ENCODE measurements at regions not wholly inside any gene's neighbourhood (a gene's known extent, or its start where the extent isn't known, plus 50 kb on each side); places are given as distances from the start of the nearest gene placed in this dataset.

DNA sequence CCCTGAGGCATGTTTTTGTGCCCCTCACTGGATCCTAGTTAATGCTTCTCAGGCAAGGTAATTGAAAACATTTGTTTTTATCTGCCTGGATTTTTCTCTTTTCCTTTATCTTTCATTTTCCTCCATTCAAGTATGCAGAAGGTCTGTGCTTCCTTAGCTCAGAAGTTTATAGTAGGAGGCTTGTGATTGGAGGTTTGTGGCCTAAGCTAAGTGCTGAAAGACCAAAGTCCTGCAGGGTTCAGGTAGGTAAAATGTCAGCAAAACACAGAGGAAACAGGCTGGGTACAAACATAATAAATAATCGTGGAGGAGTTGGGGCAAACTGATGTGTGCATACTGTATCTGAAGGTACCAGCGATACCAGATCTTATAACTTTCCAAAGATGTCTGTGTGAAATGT is 230.9 kb upstream of the KLF4 start:
- DNase-seq (ENCODE audit: low spot score), result no peak

DNA sequence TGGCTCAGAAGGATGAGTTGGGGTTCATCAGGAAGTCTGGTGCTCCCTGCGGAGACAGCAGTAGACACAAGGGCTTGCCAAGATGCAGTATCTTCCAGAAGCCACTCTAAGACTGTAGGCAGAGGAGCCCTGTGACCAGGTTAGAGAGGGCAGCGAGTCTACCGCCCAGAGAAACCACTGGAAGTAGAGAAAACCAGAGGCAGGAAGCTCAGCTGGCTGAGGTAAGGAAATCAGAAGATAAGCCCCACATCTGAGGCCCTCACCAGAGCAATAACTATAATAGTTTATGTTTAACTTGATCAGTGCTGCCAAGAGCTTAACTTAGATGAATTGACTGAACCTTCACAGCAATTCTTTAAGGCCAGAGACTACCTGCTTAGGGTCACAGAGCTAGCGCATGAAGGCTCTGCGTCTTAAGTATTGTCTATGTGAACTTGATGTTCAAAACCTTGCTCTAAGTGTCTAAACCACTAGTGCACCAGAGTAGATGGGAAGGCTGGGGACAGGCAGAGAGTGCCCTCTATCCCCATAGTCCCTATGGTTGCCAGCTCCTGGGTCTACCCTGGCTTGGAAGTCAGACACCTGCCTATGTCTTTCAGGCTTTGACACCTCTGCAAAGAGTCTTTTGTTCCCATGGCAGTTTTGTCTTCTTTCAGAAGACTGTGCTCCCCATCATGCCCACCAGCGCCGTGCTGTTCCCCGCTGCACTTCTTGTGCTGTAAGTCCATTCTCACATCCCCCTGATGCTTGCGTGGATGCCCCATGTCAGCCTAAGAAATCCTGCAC is 228.2 kb upstream of the KLF4 start:
- no peak for DNase-seq (ENCODE audit: low spot score)

DNA sequence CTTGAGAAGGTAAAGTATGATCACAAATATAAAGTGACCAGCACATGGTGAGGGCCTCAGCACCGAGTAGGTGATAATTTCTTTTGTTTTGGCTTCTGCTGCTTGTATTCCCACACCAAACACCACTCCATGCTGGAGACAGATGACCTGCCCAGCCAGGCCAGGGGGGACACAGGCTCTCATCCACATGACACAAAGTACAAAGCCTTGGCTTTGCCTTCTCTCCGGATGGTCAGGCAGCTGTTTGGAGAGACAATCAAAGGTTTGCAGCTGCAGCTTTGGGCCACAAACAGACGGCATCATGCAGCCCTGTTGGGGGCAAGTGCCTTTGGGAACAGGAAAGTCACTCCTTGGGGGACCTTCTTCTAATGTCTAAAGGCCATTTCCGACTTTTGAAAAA is 226.2 kb upstream of the KLF4 start:
- DNase-seq (ENCODE audit: low spot score), result no peak

DNA sequence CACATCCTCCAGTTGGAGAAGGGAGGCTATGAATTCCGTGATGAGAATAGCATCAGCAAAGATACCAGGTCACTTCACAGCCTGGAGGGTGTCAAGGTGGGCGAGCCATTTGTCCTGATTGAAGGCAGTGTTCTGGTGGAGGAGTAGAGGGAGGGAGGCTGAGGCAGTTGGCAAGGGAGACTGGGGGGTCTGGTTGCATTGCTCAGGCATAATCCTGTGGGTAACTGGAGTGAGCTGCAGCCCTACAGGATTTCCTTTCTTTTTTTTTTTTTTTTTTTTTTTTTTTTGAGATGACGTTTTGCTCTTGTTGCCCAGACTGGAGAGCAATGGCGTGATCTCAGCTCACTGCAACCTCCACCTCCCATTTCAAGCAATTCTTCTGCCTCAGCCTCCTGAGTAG is 223.9 kb upstream of the KLF4 start:
- no peak for DNase-seq (ENCODE audit: low spot score)

DNA sequence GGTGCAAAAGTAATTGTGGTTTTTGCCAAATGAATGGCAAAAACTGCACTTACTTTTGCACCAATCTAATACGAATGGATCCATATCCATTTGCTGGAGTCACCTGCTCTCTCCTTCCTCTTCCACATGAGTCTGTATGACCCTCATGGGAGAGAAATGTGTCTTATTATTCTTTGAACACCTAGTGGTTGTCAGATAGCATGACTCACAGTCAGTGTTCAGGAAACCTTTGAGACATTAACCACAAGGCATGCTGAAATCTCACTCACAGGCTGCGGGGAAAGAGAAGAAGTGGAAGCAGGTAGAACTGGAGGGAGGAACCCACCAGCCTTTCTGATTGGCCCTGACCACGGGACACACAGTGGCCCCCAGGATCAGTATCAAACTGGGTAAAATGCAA is 222.8 kb upstream of the KLF4 start:
- DNase-seq (ENCODE audit: low spot score), result peak; percentile 71

DNA sequence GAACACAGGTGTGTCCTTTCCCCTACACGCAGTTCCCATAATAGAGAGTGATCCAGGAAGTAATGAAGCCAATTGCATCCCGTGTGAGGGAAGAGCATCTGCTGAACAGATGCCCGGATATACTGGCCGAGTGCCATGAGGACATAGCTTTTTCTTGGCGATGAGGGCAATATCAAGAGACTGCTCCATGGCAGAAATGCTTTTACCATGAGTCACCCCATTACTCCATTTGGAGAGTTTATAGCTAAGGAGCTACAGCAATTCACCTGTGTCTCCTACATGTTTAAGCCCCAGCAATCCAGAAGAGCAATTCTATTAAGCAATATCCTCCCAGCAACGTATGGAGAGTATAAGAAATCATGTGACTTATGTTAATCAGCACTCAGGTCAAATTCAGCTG is 222.0 kb upstream of the KLF4 start:
- DNase-seq (ENCODE audit: low spot score), result peak; percentile 90

DNA sequence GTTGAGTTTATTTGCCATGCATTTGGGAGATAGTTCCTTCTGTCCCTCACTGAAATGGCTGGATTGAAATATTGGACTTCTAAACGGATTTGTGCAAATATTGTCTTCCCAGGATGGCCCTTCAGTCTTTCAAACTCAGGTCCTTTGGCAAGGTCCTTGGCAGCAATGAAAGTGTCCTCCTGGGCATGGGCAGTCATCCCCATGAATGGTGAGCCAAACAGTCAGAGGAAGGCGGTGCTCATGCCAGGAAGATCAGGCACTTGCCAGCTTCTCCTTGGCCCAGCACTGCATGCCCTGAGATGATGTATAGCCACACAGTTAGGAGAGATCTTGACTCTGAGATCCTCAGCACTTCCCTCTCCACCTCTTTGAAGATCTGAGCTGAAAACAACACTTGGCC is 221.4 kb upstream of the KLF4 start:
- no peak for DNase-seq (ENCODE audit: low spot score)

DNA sequence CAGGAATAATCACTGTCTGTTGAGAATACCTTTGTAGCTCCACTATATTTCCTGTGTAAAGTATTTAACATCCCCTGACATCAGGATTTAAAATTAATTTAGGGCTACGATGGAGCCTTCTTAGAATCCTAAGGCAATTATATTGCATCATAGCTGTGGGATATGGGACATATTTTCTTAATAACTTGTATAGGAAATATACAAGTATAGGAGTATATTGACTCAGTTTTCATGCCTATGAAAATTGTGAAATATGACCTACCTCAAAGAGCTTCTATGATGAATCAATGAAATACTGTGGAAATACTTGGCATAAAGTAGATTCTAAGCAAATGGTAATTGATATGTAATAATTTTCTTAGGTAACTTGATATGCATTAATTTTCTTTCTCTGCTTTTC is 221.0 kb upstream of the KLF4 start:
- DNase-seq (ENCODE audit: low spot score), result no peak

DNA sequence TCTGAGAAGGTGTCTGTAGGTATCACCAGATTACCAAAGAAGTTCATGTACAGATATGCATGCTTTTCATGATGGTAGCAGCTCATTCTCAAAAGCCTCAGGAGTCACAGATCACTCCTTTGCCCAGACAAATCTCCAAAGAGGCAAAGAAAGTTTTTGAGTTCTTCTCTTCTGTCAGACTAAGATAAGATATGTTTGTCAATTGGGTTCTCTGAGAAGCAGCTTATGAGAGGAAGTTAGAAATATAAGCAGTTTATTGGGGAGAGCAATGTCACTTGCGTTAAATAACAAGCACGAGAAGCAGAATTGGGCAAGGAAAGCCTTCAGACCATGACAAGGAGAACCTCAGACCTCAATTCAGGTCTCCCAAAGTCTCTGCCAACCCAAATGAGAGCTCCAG is 219.2 kb upstream of the KLF4 start:
- DNase-seq (ENCODE audit: low spot score), result no peak

DNA sequence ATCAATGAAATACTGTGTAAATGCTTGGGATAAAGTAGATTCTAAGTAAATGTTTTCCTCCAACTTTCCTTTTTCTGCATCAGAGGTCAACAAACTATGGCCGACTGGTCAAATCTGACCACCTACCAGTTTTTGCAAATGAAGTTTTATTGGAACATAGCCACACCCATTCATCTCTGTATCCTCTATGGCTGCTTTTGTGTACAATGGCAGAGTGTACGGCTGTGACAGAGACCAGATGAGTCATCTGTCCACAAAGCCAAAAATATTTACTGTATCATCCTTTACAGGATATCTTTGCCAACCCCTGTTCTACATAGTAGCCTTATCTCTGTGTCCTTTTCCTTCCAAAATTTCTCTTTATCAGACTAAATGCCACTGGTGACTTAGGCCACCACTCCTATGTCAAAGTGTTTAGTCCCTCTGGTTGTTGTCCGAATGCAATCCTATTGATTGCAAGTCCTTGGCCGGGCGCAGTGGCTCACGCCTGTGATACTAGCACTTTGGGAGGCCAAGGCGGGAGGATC is 218.4 kb upstream of the KLF4 start:
- no peak for DNase-seq (ENCODE audit: low spot score)

DNA sequence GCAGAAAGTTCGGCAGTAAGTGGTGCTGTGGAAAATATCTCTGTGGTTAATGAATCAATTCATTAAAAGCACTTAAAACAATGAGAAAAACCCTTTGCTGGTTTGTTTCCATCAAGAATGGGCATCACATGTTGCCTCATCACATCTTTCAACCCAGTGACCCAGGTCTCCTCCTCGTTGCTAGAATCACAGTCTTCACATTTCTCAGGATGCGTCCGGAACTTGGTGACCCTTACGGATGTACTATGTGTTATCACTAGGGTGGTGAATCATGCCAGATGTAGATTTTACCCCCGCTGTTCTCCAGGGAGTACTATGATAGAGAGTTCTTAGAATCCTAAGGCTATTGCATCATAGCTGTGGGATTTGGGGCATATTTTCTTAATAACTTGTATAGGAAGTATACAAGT is 217.9 kb upstream of the KLF4 start:
- DNase-seq (ENCODE audit: low spot score), result no peak

DNA sequence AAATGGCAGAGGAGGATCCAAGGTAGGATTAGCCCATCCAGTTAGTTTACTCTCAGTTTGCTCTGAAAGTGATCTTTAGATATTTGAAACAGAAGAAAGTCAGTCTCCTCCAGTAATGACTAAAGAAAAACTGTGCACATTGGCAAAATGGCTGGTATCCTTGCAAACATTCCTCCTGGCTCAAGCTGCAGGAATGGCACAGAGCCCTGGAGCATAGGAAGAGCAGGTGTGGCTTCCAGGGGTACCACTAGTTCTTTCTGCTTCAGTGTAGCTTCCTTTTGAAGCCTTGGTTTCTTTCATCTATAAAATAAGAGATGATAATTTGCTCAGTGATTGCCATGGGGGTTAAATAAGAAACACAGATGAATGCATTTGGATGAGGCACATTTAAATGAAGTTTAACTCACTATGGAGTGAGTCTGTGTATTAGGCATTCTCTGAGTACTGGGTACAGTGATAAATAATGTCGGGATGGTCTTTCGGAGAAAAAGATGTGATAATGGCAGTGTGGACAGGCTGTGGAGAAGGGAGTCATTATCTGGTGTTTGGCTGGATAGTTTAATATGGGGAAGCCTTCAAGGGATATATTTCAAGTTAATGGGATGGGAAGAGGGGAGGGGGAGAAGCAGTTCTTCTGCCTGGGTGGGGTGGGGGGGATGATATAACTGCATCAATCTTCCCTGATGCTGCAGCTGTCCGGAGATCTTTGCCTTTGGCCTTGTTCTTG is 217.3 kb upstream of the KLF4 start:
- no peak for DNase-seq (ENCODE audit: low spot score)

DNA sequence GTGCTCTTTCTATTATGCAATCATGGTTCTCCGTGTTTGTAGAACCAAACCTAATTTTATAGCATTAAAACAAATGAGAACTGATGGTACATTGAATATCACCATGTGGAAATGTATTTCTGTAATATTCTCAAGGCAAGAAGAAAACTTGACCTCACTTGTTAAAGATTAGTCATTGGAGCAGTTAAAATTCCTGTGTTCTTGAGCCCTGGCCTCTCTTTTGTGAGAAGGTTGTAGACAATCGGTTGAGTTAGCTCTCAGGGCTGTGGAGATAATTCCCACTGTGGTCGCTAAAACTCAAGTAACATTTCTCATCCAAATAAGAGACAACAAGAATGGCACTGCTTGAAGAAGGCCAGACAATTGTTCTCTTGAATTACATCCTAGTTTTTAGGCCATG is 216.0 kb upstream of the KLF4 start:
- DNase-seq (ENCODE audit: low spot score), result no peak

DNA sequence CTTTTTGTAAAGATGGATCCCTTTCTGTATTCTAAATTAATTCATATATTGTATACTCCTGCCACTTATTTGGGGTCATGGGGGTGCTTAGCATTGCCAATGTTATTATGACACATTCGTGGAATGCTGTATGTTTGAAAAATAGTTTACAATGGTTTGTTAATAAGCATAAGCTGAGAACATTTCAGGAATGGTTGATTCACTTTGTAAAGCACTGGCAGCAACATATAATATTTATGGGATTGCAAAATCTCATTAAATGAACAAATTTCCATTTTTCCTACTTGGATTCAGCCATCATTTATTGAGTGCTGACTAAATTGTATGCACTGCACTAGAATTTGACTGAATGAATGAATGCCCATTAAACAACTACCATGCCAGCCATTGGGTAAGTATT is 215.2 kb upstream of the KLF4 start:
- no peak for DNase-seq (ENCODE audit: low spot score)

DNA sequence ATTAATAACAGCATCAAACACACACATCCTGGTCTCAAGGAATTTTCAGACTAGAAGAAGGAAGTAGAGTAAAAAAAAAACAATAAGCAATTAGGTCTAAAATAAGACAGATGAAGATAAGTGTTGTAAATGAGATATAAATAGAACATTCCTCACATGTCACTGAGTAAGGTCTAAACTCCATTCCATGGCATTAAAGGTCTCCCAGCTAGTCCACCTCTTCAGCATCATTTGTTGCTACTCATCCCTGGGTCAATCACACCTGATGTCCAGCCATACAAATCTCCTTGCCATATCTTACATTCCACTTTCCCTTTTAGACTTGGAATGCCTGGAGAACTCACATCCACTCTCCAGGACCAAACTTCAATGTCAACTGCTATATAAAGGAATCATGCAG is 214.1 kb upstream of the KLF4 start:
- DNase-seq (ENCODE audit: low spot score), result peak; percentile 32

DNA sequence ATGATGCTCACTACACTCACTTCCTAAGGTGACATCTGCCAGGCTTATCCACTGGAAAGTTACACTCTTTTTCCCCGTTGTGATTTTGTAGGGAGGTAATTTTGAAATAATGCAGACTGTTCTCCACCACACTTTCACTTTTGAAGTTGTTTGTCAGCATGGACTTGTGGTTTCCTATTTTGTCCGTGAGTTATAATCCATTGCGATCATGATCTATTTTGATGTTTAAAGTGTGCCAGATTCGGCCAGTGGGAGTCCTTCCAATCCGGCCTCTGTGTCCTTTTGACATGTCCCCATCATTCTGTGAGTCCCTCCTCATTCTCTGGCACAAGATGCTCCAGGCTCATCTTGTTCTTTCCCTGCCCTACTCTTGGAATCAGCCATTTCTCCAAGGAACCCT is 211.3 kb upstream of the KLF4 start:
- no peak for DNase-seq (ENCODE audit: low spot score)

DNA sequence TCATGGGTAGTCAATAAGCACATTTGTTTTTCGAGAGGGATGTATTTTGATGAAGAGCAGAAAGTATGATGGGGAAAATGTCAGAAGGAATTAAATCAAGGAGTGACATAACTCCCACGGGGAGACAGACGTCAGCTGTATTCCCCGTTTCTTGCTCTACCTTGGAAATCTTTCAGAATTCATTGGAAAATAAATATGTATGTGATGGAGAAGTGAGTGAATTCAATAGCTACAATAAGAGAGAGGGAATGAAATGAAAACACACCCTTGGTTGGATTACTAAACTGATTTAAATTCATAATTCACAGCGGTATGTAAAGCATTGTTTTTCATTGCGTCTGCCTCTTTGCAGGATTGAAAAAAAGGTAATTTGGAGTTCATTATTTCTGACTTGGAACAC is 209.7 kb upstream of the KLF4 start:
- DNase-seq (ENCODE audit: low spot score), result no peak

DNA sequence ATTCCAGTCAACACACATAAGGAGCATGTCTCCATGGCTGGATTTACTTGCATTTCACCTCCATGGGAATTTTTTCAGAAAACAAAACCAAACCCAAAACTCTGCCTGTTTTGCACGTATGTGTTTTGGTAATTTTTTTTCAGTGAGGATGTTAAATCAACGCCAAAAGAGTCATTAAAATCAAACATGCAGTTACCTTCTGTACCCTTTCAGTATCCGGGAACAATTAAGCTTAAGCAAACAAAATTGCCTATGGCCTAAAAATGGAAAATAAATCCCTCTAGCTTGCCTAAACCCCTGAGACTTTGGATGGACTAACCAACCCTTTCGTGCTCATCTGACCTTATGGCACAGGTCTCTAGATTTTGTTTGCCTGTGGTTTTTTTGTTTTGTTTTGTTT is 209.2 kb upstream of the KLF4 start:
- DNase-seq (ENCODE audit: low spot score), result no peak

DNA sequence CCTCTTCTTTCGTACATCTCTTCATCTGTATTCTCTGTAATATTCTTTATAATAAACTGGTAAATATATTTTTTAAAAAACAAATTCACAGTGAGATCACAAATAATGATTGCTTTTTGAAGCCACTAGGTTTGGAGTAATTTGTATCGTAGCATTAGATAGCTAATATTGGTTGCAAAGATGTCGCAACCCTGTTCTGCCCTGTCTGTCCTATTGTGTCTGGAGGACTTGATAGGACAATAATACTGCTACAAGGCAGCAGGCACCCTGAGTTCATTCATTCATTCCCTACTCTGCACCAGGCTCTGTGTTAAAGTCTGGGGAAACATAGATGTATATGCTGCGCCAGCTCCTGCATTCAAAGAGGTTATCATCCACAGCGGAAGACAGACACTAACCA is 206.7 kb upstream of the KLF4 start:
- DNase-seq (ENCODE audit: low spot score), result no peak

DNA sequence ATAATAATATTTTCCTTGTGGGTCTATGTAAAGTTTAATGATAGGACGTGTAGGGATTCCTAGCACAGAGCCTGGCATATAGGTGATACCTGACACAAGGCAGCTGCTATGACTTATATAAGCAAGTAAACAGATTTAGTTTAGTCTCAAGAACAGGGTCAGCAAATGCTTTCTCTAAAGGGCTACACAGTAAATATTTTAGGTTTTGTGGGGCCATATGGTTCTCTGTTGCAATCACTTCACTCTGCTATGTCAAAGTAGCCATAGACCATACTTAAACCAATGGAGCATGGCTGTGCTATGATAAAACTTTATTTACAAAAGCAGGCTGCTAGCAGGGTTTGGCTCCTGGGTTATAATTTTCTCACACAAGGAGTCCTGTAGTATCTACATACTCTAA is 204.8 kb upstream of the KLF4 start:
- no peak for DNase-seq (ENCODE audit: low spot score)

DNA sequence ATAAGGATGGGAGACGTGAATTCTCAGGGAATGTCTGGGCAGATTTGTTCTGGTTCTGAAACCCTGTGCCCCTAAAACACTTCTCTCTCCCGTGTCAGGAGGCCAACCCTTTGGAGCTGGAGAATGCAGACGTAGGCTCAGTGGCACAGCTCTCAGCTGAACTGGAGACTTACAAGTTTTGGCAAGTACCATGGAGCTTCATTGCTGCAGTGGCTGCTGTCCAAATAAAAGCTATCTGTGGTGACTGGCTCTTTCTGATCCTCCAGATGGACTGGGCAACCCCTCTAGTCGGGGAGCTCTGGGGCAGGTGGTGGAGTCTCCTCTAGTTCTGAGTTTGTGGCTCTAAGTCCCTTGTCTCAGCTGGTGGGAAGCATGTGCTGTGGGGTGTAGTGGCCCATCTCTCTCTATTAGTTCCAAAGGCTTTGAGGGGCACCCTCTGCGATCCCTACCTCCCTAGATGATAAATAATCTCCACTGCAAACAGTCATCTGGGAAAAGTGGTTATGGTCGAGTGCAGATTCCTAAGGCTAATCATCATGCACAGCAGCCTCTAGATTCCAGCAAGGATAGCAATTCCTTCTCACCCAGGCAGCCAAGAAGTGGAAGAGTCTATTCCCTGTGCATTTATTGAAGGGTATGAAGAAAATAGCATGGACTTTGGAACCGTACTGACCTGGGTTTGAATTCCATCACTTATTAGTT is 204.2 kb upstream of the KLF4 start:
- DNase-seq (ENCODE audit: low spot score), result no peak

DNA sequence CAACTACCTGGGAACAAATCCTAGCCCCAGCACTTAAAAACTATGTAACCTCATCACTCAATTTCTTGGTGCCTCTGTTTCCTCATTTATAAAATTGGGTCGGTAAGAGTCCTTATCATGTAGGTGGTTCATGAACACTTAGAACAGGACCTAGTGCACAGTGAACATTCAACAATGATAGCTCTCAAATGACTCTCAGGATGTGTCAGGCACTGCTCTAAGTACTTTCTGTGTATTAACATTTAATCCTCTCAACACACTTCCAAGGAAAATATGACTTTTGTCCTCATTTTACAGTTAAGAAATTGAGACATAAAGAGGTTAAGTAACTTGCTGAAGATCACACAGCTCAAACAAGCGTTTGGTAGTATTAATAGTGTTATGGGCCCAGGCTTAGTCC is 202.1 kb upstream of the KLF4 start:
- DNase-seq (ENCODE audit: low spot score), result no peak

DNA sequence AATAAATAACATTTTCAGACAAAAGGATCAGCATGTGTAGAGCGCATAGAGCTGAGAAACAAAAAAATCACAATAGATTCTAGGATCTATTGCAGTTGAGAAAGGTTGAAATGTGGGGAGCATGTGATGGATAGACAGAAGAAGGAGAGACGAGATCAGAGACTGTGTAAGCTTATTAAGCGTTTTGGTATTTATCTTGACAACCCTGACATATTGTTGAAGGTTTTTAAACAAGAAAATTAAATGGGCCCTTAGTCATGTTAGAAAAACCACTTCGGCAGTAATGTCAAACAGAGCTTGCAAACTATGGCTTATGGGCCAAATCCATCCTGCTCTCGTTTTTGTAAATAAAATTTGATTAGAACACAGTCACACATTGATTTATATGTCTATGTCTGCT is 200.5 kb upstream of the KLF4 start:
- DNase-seq (ENCODE audit: low spot score), result no peak
